PC-9 (cell line): ENCODE measurements at regions not wholly inside any gene's neighbourhood (a gene's known extent, or its start where the extent isn't known, plus 50 kb on each side); places are given as distances from the start of the nearest gene placed in this dataset.

ENCODE experiments used
- BruUV-seq: library from RNA; stranded (reverse); fragments of 400-500 nt; replicated peaks from 2 replicates; lab custom pipeline; 2021; lab: Mats Ljungman, UMichigan
- CTCF ChIA-PET: fragments of 300-600 bp; sonication (Branson Sonifier 250); formaldehyde crosslinking; loops from one replicate; lab custom pipeline; 2022; ENCODE audit warnings: antibody characterized with exemption; lab: Charles Lee
- POLR2A ChIA-PET: fragments of 300-600 bp; sonication (Branson Sonifier 250); formaldehyde crosslinking; loops from one replicate; lab custom pipeline; 2022; ENCODE audit warnings: antibody characterized with exemption; ENCODE audit not compliant: unreplicated experiment; lab: Charles Lee
- DNase-seq, 2 experiments: peaks; one replicate each; pipeline versions ENCODE4 v3.0.0 to v3.0.0-alpha.2; 2015 to 2022; ENCODE audit warnings: mixed read lengths in 1 of 2
- H2AFZ ChIP-seq: fragments of 200-600 bp; sonication (generic); 2 replicates; pipeline ENCODE4 v1.8.1; 2017; ENCODE audit warnings: antibody characterized with exemption
- H3F3A ChIP-seq: fragments of 200-600 bp; sonication (generic); 2 replicates; pipeline ENCODE4 v1.8.1; 2017; ENCODE audit warnings: antibody characterized with exemption, mild to moderate bottlenecking, low read depth; ENCODE audit not compliant: insufficient read depth
- H3K27ac ChIP-seq: fragments of 200-600 bp; sonication (generic); 2 replicates; pipeline ENCODE4 v1.6.1; 2016; ENCODE audit warnings: mixed run types
- H3K27me3 ChIP-seq: fragments of 200-600 bp; sonication (generic); 2 replicates; pipeline ENCODE4 v1.6.1; 2016; ENCODE audit warnings: low read depth, mixed run types; ENCODE audit not compliant: insufficient read depth
- H3K36me3 ChIP-seq: fragments of 200-600 bp; sonication (generic); 2 replicates; pipeline ENCODE4 v1.6.1; 2016; ENCODE audit warnings: low read depth, mixed run types
- H3K4me1 ChIP-seq: fragments of 200-600 bp; sonication (generic); replicated peaks from 2 replicates; pipeline ENCODE4 v1.6.1; 2016; ENCODE audit warnings: mixed run types; ENCODE audit not compliant: insufficient read depth
- H3K4me2 ChIP-seq: fragments of 200-600 bp; sonication (generic); 2 replicates; pipeline ENCODE4 v1.6.1; 2017; ENCODE audit warnings: mixed run types
- H3K4me3 ChIP-seq: fragments of 200-600 bp; sonication (generic); 2 replicates; pipeline ENCODE4 v1.6.1; 2016; ENCODE audit warnings: mixed run types
- H3K79me2 ChIP-seq: fragments of 200-600 bp; sonication (generic); 2 replicates; pipeline ENCODE4 v1.6.1; 2017; ENCODE audit warnings: low read depth, mixed run types
- H3K9me2 ChIP-seq: fragments of 200-600 bp; sonication (generic); 2 replicates; pipeline ENCODE4 v1.8.1; 2017; ENCODE audit warnings: mild to moderate bottlenecking; ENCODE audit not compliant: insufficient read depth
- H3K9me3 ChIP-seq: fragments of 200-600 bp; sonication (generic); 2 replicates; pipeline ENCODE4 v1.8.1; 2016; ENCODE audit warnings: low read depth; ENCODE audit not compliant: insufficient read depth
- H4K20me1 ChIP-seq: fragments of 200-600 bp; sonication (generic); 2 replicates; pipeline ENCODE4 v1.8.1; 2017; ENCODE audit not compliant: insufficient read depth
- CTCF ChIP-seq: fragments of 200-600 bp; sonication (generic); conservative IDR thresholded peaks from 2 replicates; pipeline ENCODE4 v1.6.1; 2017; ENCODE audit warnings: mixed run types, antibody characterized with exemption, mild to moderate bottlenecking, moderate library complexity
- EZH2 ChIP-seq: fragments of 200-600 bp; sonication (generic); IDR thresholded peaks from 2 replicates; pipeline ENCODE4 v1.8.0; 2017; ENCODE audit warnings: antibody characterized with exemption, low read depth
- intact Hi-C: fragments of 100-400 bp; cut with micrococcal nuclease; formaldehyde crosslinking; loops from one replicate; pipeline ENCODE4 v1.10.0; 2022; ENCODE audit not compliant: unreplicated experiment

GRCh38 chr10:106424981-106425380 lies 739.5 kb downstream of the SORCS1 start:
- DNase-seq = no peak

GRCh38 chr10:106424054-106424453 lies 740.5 kb downstream of the SORCS1 start:
- CTCF ChIA-PET = no interaction called here
- Histone ChIP-seq H2AFZ (no peak overlapping the region), H3K27ac (no peak overlapping the region), H3K79me2 (no peaks in the 10 kb centered on the region), H4K20me1 (no peaks in the 10 kb centered on the region), H3F3A (no peaks in the 10 kb centered on the region), H3K4me2 (no peak overlapping the region), H3K4me3 (no peak overlapping the region), H3K4me1 (no peaks in the 10 kb centered on the region), H3K27me3 (no peaks in the 10 kb centered on the region), H3K36me3 (no peaks in the 10 kb centered on the region), H3K9me3 (no peaks in the 10 kb centered on the region), H3K9me2 (no peaks in the 10 kb centered on the region)
- intact Hi-C loops = no loop called here
- DNase-seq = no peak
- BruUV-seq = no TSS peak
- POLR2A ChIA-PET = no interaction called here
- TF ChIP-seq CTCF = no peak

More at GRCh38 chr10:106424981-106425380, 739.5 kb downstream of the SORCS1 start:
- H3K9me2 ChIP-seq = no peaks in the 10 kb centered on the region
- no peak overlapping the region for H3K27ac ChIP-seq
- TF ChIP-seq EZH2 (no peak), CTCF (no peak)
- no peaks in the 10 kb centered on the region for H3K4me1 ChIP-seq
- ChIA-PET CTCF (no interaction called here), POLR2A (no interaction called here)
- no peak overlapping the region for H2AFZ ChIP-seq
- H4K20me1 ChIP-seq = no peaks in the 10 kb centered on the region
- no peak overlapping the region for H3K4me3 ChIP-seq
- H3K27me3 ChIP-seq = no peaks in the 10 kb centered on the region
- no peaks in the 10 kb centered on the region for H3K9me3 ChIP-seq
- no peaks in the 10 kb centered on the region for H3F3A ChIP-seq
- no TSS peak for BruUV-seq
- H3K79me2 ChIP-seq = no peaks in the 10 kb centered on the region
- no peaks in the 10 kb centered on the region for H3K36me3 ChIP-seq
- intact Hi-C loops = no loop called here
- no peak overlapping the region for H3K4me2 ChIP-seq

GRCh38 chr10:106410331-106410730 lies 754.2 kb downstream of the SORCS1 start:
- intact Hi-C loops = no loop called here
- H3K9me2 ChIP-seq = no peaks in the 10 kb centered on the region
- ChIA-PET POLR2A (no interaction called here), CTCF (no interaction called here)
- H3K9me3 ChIP-seq = no peaks in the 10 kb centered on the region
- H4K20me1 ChIP-seq = no peaks in the 10 kb centered on the region
- BruUV-seq = no TSS peak
- no peak for DNase-seq
- no peaks in the 10 kb centered on the region for H3F3A ChIP-seq
- H3K4me1 ChIP-seq = no peaks in the 10 kb centered on the region
- H3K79me2 ChIP-seq = no peaks in the 10 kb centered on the region
- no peak overlapping the region for H3K4me2 ChIP-seq
- H3K27ac ChIP-seq = no peak overlapping the region
- no peaks in the 10 kb centered on the region for H3K27me3 ChIP-seq
- TF ChIP-seq CTCF (no peak), EZH2 (no peak)
- no peak overlapping the region for H2AFZ ChIP-seq
- no peaks in the 10 kb centered on the region for H3K36me3 ChIP-seq
- no peak overlapping the region for H3K4me3 ChIP-seq
